ENCODE measurements at regions not wholly inside any gene's neighbourhood (a gene's known extent, or its start where the extent isn't known, plus 50 kb on each side); places are given as distances from the start of the nearest gene placed in this dataset.

DNA sequence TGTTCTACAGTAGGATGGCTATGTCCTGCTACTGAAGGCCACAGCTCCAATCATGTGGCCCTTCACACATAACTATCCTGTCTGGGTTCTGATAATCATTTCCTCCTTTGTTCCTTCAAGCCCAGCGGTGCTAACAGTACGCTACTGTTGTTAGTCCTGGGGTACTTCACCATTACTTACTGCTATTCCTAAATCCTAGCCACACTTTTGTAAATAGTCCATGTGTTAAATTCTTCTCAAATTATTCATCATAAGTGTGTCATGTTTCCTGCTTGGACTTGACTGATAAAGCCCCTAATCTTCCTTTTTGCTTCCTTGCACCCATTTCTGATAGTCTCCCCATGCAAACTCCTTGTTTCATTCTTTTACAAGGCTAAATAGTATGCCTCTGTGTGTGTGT, 332.6 kb downstream of the FGF13 start:
- H3K4me3 ChIP-seq (replicated peaks in 1 of 3; ENCODE audit: insufficient read depth in 1 of 3, low read depth in 2 of 3, low read length in 3 of 3), result no peak overlapping the region
- DNase-seq (ENCODE audit: low spot score) (no peak), ATAC-seq (no peak), FAIRE-seq (no peak)
- intact Hi-C loops (cut with micrococcal nuclease; ENCODE audit: unreplicated experiment) (no loop called here), in situ Hi-C loops (cut with HindIII; ENCODE audit: extremely low pct_ligation_motif_present, low pct_unique_long_range_greater_than_20kb) (no loop called here)
- no TSS peak for BruUV-seq (replicated peaks)
- no peak overlapping the region for H3K27ac ChIP-seq (ENCODE audit: extremely low read length, insufficient read depth, low read length)
- peaks cover 67% of the 10 kb centered on the region for H3K9me3 ChIP-seq (ENCODE audit: low read length)
- H3K36me3 ChIP-seq (replicated peaks in 1 of 2; ENCODE audit: control insufficient read depth in 1 of 2, insufficient read depth in 2 of 2, low read length in 2 of 2), result no peaks in the 10 kb centered on the region
- ChIA-PET CTCF (ENCODE audit: low intra/inter-chr PET ratio, low total read pairs) (no interaction called here), POLR2A (no interaction called here)
- TF ChIP-seq, protein P1, sequence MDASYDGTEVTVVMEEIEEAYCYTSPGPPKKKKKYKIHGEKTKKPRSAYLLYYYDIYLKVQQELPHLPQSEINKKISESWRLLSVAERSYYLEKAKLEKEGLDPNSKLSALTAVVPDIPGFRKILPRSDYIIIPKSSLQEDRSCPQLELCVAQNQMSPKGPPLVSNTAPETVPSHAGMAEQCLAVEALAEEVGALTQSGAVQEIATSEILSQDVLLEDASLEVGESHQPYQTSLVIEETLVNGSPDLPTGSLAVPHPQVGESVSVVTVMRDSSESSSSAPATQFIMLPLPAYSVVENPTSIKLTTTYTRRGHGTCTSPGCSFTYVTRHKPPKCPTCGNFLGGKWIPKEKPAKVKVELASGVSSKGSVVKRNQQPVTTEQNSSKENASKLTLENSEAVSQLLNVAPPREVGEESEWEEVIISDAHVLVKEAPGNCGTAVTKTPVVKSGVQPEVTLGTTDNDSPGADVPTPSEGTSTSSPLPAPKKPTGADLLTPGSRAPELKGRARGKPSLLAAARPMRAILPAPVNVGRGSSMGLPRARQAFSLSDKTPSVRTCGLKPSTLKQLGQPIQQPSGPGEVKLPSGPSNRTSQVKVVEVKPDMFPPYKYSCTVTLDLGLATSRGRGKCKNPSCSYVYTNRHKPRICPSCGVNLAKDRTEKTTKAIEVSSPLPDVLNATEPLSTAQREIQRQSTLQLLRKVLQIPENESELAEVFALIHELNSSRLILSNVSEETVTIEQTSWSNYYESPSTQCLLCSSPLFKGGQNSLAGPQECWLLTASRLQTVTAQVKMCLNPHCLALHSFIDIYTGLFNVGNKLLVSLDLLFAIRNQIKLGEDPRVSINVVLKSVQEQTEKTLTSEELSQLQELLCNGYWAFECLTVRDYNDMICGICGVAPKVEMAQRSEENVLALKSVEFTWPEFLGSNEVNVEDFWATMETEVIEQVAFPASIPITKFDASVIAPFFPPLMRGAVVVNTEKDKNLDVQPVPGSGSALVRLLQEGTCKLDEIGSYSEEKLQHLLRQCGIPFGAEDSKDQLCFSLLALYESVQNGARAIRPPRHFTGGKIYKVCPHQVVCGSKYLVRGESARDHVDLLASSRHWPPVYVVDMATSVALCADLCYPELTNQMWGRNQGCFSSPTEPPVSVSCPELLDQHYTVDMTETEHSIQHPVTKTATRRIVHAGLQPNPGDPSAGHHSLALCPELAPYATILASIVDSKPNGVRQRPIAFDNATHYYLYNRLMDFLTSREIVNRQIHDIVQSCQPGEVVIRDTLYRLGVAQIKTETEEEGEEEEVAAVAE (CRISPR knock-in tag; IDR thresholded peaks at IDR 0.05; ENCODE audit: borderline replicate concordance), result no peak
- TF ChIP-seq ZNF644 (CRISPR knock-in tag; IDR thresholded peaks at IDR 0.05; ENCODE audit: low read depth), result no peak
- TF ChIP-seq ATRX (CRISPR knock-in tag; IDR thresholded peaks at IDR 0.05; ENCODE audit: borderline replicate concordance), result no peak
- TF ChIP-seq, protein P2, sequence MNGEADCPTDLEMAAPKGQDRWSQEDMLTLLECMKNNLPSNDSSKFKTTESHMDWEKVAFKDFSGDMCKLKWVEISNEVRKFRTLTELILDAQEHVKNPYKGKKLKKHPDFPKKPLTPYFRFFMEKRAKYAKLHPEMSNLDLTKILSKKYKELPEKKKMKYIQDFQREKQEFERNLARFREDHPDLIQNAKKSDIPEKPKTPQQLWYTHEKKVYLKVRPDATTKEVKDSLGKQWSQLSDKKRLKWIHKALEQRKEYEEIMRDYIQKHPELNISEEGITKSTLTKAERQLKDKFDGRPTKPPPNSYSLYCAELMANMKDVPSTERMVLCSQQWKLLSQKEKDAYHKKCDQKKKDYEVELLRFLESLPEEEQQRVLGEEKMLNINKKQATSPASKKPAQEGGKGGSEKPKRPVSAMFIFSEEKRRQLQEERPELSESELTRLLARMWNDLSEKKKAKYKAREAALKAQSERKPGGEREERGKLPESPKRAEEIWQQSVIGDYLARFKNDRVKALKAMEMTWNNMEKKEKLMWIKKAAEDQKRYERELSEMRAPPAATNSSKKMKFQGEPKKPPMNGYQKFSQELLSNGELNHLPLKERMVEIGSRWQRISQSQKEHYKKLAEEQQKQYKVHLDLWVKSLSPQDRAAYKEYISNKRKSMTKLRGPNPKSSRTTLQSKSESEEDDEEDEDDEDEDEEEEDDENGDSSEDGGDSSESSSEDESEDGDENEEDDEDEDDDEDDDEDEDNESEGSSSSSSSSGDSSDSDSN (CRISPR knock-in tag; IDR thresholded peaks at IDR 0.05), result no peak
- TF ChIP-seq SNRNP70 (IDR thresholded peaks at IDR 0.05; ENCODE audit: low read depth, low read length), result no peak
- TF ChIP-seq BCL6 (CRISPR knock-in tag; IDR thresholded peaks at IDR 0.05), result no peak
- TF ChIP-seq POLR2AphosphoS5 (IDR thresholded peaks at IDR 0.05; ENCODE audit: low read depth, low read length), result no peak
- TF ChIP-seq ZNF557 (CRISPR knock-in tag; IDR thresholded peaks at IDR 0.05), result no peak
- TF ChIP-seq CBX2 (IDR thresholded peaks at IDR 0.05; ENCODE audit: low read depth, low read length), result no peak
- TF ChIP-seq CBX2 (CRISPR knock-in tag; IDR thresholded peaks at IDR 0.05; ENCODE audit: low read depth), result no peak
- TF ChIP-seq TEAD3 (CRISPR knock-in tag; optimal IDR thresholded peaks at IDR 0.05; ENCODE audit: borderline replicate concordance), result no peak
- H3K9ac ChIP-seq (ENCODE audit: insufficient read depth, low read depth, low read length), result no peak overlapping the region
- 0% methylated on average over 2 of the region's 2 CpGs for WGBS (ENCODE audit: low lambda C conversion rate)
- no peak overlapping the region for H2AFZ ChIP-seq (ENCODE audit: low read length)
- no peaks in the 10 kb centered on the region for H3K79me2 ChIP-seq (ENCODE audit: insufficient read depth, low read length)
- H3K27me3 ChIP-seq (ENCODE audit: control insufficient read depth in 1 of 2, insufficient read depth in 2 of 2, low read length in 2 of 2), result no peaks in the 10 kb centered on the region
- no peaks in the 10 kb centered on the region for H3K4me1 ChIP-seq (ENCODE audit: insufficient read depth, low read length)
- no peak overlapping the region for H3K4me2 ChIP-seq (ENCODE audit: low read depth, low read length)
- H4K20me1 ChIP-seq (ENCODE audit: insufficient read depth, low read length), result no peaks in the 10 kb centered on the region
